ENCODE measurements at regions not wholly inside any gene's neighbourhood (a gene's known extent, or its start where the extent isn't known, plus 50 kb on each side); places are given as distances from the start of the nearest gene placed in this dataset.
"Not testable (repeated sequence)": the region's sequence is repeated elsewhere in the genome, so short reads cannot be mapped to it uniquely, and the experiment has no call there.

- DNase-seq (ENCODE audit: low read depth in 2 of 2): no peak
Measured at GRCh38 chr3:176632925-176633324, 564.4 kb downstream of the TBL1XR1 start.

GRCh38 chr3:176631165-176631564 lies 566.1 kb downstream of the TBL1XR1 start:
- no peak for DNase-seq (ENCODE audit: low read depth in 2 of 2)

GRCh38 chr3:176628101-176628639 lies 569.1 kb downstream of the TBL1XR1 start:
- no peak for DNase-seq (ENCODE audit: low read depth in 2 of 2)

GRCh38 chr3:176623468-176624150 lies 573.7 kb downstream of the TBL1XR1 start:
- no peak for DNase-seq (ENCODE audit: low read depth in 2 of 2)

GRCh38 chr3:176619833-176620232 lies 577.4 kb downstream of the TBL1XR1 start:
- DNase-seq (ENCODE audit: low read depth in 2 of 2): no peak

GRCh38 chr3:176615826-176616225 lies 581.5 kb downstream of the TBL1XR1 start:
- DNase-seq (ENCODE audit: low read depth in 2 of 2): no peak

- no peak for DNase-seq (ENCODE audit: low read depth in 2 of 2)
Measured at GRCh38 chr3:176611703-176612102, 585.6 kb downstream of the TBL1XR1 start.

GRCh38 chr3:176609361-176609760 lies 587.9 kb downstream of the TBL1XR1 start:
- DNase-seq (ENCODE audit: low read depth in 2 of 2): no peak

- DNase-seq (ENCODE audit: low read depth in 2 of 2): not testable (repeated sequence)
Measured at GRCh38 chr3:176605553-176605952, 591.7 kb downstream of the TBL1XR1 start.

- DNase-seq (ENCODE audit: low read depth in 2 of 2): no peak
Measured at GRCh38 chr3:176595307-176595706, 602.0 kb downstream of the TBL1XR1 start.

GRCh38 chr3:176590722-176591121 lies 606.6 kb downstream of the TBL1XR1 start:
- DNase-seq (ENCODE audit: low read depth in 2 of 2): no peak

GRCh38 chr3:176587089-176587488 lies 610.2 kb downstream of the TBL1XR1 start:
- DNase-seq (ENCODE audit: low read depth in 2 of 2): no peak

- no peak for DNase-seq (ENCODE audit: low read depth in 2 of 2)
Measured at GRCh38 chr3:176584413-176585176, 612.7 kb downstream of the TBL1XR1 start.

GRCh38 chr3:176583956-176584355 lies 613.3 kb downstream of the TBL1XR1 start:
- DNase-seq (ENCODE audit: low read depth in 2 of 2): no peak

GRCh38 chr3:176581589-176581988 lies 615.7 kb downstream of the TBL1XR1 start:
- DNase-seq (ENCODE audit: low read depth in 2 of 2): no peak

GRCh38 chr3:176579711-176580185 lies 617.5 kb downstream of the TBL1XR1 start:
- DNase-seq (ENCODE audit: low read depth in 2 of 2): no peak

GRCh38 chr3:176578316-176578715 lies 619.0 kb downstream of the TBL1XR1 start:
- no peak for DNase-seq (ENCODE audit: low read depth in 2 of 2)

GRCh38 chr3:176577447-176577846 lies 619.8 kb downstream of the TBL1XR1 start:
- no peak for DNase-seq (ENCODE audit: low read depth in 2 of 2)

GRCh38 chr3:176574786-176575185 lies 622.5 kb downstream of the TBL1XR1 start:
- no peak for DNase-seq (ENCODE audit: low read depth in 2 of 2)

- DNase-seq (ENCODE audit: low read depth in 2 of 2): no peak
Measured at GRCh38 chr3:176571926-176572325, 625.4 kb downstream of the TBL1XR1 start.

GRCh38 chr3:176570992-176571391 lies 626.3 kb downstream of the TBL1XR1 start:
- DNase-seq (ENCODE audit: low read depth in 2 of 2): no peak

- DNase-seq (ENCODE audit: low read depth in 2 of 2): no peak
Measured at GRCh38 chr3:176568189-176568588, 629.1 kb downstream of the TBL1XR1 start.

GRCh38 chr3:176566757-176567156 lies 630.5 kb downstream of the TBL1XR1 start:
- no peak for DNase-seq (ENCODE audit: low read depth in 2 of 2)

Data from stimulated activated CD4-positive, alpha-beta T cell treated with anti-CD3 and anti-CD28 coated beads, Interleukin-12 subunit alpha, Interleukin-12 subunit beta, amount 100 ng/mL, for 24 hours (primary cell).